Lower leg skin (tissue), 4 donors: ENCODE measurements at regions not wholly inside any gene's neighbourhood (a gene's known extent, or its start where the extent isn't known, plus 50 kb on each side); places are given as distances from the start of the nearest gene placed in this dataset.

Source experiments
- DNase-seq, 2 donors: peaks; one replicate each; pipeline ENCODE4 v3.0.0-alpha.2; 2019; ENCODE audit warnings: low spot score in 2 of 2
- H3K4me3 ChIP-seq: fragments of 200-600 bp; sonication (generic); 2 replicates; pipeline ENCODE4 v1.5.1; 2017; ENCODE audit warnings: mild to moderate bottlenecking, low read depth; ENCODE audit not compliant: poor library complexity, severe bottlenecking
- POLR2A ChIP-seq, 2 donors: fragments of 450-650 bp; IDR thresholded peaks; one replicate each; pipeline ENCODE4 v1.6.1; 2016 to 2017; ENCODE audit warnings: antibody characterized with exemption in 2 of 2, mild to moderate bottlenecking in 1 of 2, moderate library complexity in 1 of 2
- WGBS, 2 donors: methylation state at CpG; one replicate each; pipeline ENCODE4 v1.1.5; 2018; 5-methylcytosine and 5-hydroxymethylcytosine counted together
- intact Hi-C: fragments of 100-400 bp; cut with DNase I; formaldehyde crosslinking; loops from one replicate; pipeline ENCODE4 v1.15.0; 2023; ENCODE audit warnings: low total_unique reads
- TF ChIP-seq, protein P1 (sequence below), 3 donors: fragments of 450-650 bp; IDR thresholded peaks; one replicate each; pipeline ENCODE4 v1.5.1; 2016; ENCODE audit warnings: antibody characterized with exemption in 3 of 3, mild to moderate bottlenecking in 3 of 3, moderate library complexity in 2 of 3

DNA sequence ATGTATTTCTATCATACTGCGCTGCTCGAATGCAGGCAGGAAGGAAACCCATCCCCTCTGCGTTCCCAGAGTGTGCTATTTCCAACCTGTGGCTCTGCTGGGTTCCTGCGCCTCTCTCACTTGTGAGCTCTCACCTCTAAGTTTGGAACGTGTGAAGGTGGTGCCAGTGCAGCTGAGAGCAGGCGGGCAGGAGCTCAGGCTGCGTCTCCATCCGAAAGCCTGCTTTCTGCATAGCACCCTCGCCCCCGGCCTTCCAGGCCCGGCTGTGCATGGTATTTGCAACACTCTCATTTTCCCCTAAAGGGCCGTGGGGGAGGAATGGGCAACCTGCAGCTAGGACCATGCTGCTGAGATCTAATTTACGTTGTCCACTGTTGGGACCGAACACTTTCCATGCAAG, 288.0 kb upstream of the TSHZ2 start:
- H3K4me3 ChIP-seq, result no peak overlapping the region
- no peak for TF ChIP-seq POLR2A (IDR thresholded peaks at IDR 0.05)
- TF ChIP-seq, protein P1, sequence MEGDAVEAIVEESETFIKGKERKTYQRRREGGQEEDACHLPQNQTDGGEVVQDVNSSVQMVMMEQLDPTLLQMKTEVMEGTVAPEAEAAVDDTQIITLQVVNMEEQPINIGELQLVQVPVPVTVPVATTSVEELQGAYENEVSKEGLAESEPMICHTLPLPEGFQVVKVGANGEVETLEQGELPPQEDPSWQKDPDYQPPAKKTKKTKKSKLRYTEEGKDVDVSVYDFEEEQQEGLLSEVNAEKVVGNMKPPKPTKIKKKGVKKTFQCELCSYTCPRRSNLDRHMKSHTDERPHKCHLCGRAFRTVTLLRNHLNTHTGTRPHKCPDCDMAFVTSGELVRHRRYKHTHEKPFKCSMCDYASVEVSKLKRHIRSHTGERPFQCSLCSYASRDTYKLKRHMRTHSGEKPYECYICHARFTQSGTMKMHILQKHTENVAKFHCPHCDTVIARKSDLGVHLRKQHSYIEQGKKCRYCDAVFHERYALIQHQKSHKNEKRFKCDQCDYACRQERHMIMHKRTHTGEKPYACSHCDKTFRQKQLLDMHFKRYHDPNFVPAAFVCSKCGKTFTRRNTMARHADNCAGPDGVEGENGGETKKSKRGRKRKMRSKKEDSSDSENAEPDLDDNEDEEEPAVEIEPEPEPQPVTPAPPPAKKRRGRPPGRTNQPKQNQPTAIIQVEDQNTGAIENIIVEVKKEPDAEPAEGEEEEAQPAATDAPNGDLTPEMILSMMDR (IDR thresholded peaks at IDR 0.05), result no peak
- intact Hi-C loops, result no loop called here
- 75 to 77% methylated on average over 14 of the region's 14 CpGs for WGBS, 2 donors
- DNase-seq, result no peak

GRCh38 chr20:52683761-52684160, 288.4 kb upstream of the TSHZ2 start:
- no peak overlapping the region for H3K4me3 ChIP-seq
- intact Hi-C loops, result no loop called here
- no peak for DNase-seq
- WGBS, 2 donors, result 65 to 67% methylated on average over 5 of the region's 5 CpGs
- TF ChIP-seq, protein P1 (IDR thresholded peaks at IDR 0.05), result no peak
- no peak for TF ChIP-seq POLR2A (IDR thresholded peaks at IDR 0.05)

- no peak for DNase-seq
- H3K4me3 ChIP-seq, result no peak overlapping the region
- intact Hi-C loops, result no loop called here
- TF ChIP-seq, protein P1 (IDR thresholded peaks at IDR 0.05), result no peak
- TF ChIP-seq POLR2A (IDR thresholded peaks at IDR 0.05), result no peak
- WGBS, 2 donors, result 62 to 64% methylated on average over 1 of the region's 1 CpG
Measured at GRCh38 chr20:52682237-52682636, 289.9 kb upstream of the TSHZ2 start.

GRCh38 chr20:52681288-52681687, 290.9 kb upstream of the TSHZ2 start:
- no peak for DNase-seq
- intact Hi-C loops, result no loop called here
- no peak for TF ChIP-seq POLR2A (IDR thresholded peaks at IDR 0.05)
- TF ChIP-seq, protein P1 (IDR thresholded peaks at IDR 0.05), result no peak
- WGBS, 2 donors, result 75 to 77% methylated on average over 6 of the region's 6 CpGs
- H3K4me3 ChIP-seq, result no peak overlapping the region

- TF ChIP-seq POLR2A (IDR thresholded peaks at IDR 0.05), result no peak
- no peak overlapping the region for H3K4me3 ChIP-seq
- DNase-seq, result no peak
- intact Hi-C loops, result no loop called here
- 55 to 60% methylated on average over 2 of the region's 2 CpGs for WGBS, 2 donors
Measured at GRCh38 chr20:52677216-52677615, 294.9 kb upstream of the TSHZ2 start.

GRCh38 chr20:52676283-52676995, 295.7 kb upstream of the TSHZ2 start:
- intact Hi-C loops, result no loop called here
- no peak for TF ChIP-seq POLR2A (IDR thresholded peaks at IDR 0.05)
- 78 to 82% methylated on average over 13 of the region's 13 CpGs for WGBS, 2 donors
- no peak for DNase-seq
- no peak overlapping the region for H3K4me3 ChIP-seq

GRCh38 chr20:52675375-52675774, 296.8 kb upstream of the TSHZ2 start:
- intact Hi-C loops, result no loop called here
- DNase-seq, result no peak
- TF ChIP-seq POLR2A (IDR thresholded peaks at IDR 0.05), result no peak
- TF ChIP-seq, protein P1 (IDR thresholded peaks at IDR 0.05), result no peak
- WGBS, 2 donors, result 65 to 74% methylated on average over 4 of the region's 4 CpGs
- no peak overlapping the region for H3K4me3 ChIP-seq
